ENCODE measurements at regions not wholly inside any gene's neighbourhood (a gene's known extent, or its start where the extent isn't known, plus 50 kb on each side); places are given as distances from the start of the nearest gene placed in this dataset.

- no peak for TF ChIP-seq CTCF (IDR thresholded peaks at IDR 0.05)
- TF ChIP-seq POLR2AphosphoS5 (IDR thresholded peaks at IDR 0.05; ENCODE audit: low read depth, low read length), result no peak
- TF ChIP-seq TCF7L2 (IDR thresholded peaks at IDR 0.05; ENCODE audit: low read depth, low read length), result no peak
- TF ChIP-seq SIN3A (IDR thresholded peaks at IDR 0.05; ENCODE audit: borderline replicate concordance, insufficient read depth, low read depth, low read length), result no peak
- no peak for TF ChIP-seq REST (IDR thresholded peaks at IDR 0.05; ENCODE audit: insufficient read depth in 1 of 2, low read depth in 2 of 2, low read length in 1 of 2)
Observed at GRCh38 chr14:43937001-43937400, 570.1 kb downstream of the FSCB start.

Measured in Panc1 (cell line).